Lower leg skin (tissue), 4 donors: ENCODE measurements at regions not wholly inside any gene's neighbourhood (a gene's known extent, or its start where the extent isn't known, plus 50 kb on each side); places are given as distances from the start of the nearest gene placed in this dataset.

ENCODE experiments used
- DNase-seq, 2 donors: peaks; one replicate each; pipeline ENCODE4 v3.0.0-alpha.2; 2019; ENCODE audit warnings: low spot score in 2 of 2
- H3K4me3 ChIP-seq: fragments of 200-600 bp; sonication (generic); 2 replicates; pipeline ENCODE4 v1.5.1; 2017; ENCODE audit warnings: mild to moderate bottlenecking, low read depth; ENCODE audit not compliant: poor library complexity, severe bottlenecking
- CTCF ChIP-seq, 3 donors: fragments of 450-650 bp; IDR thresholded peaks; one replicate each; pipeline ENCODE4 v1.5.1; 2016; ENCODE audit warnings: antibody characterized with exemption in 3 of 3, mild to moderate bottlenecking in 3 of 3, moderate library complexity in 2 of 3
- POLR2A ChIP-seq, 2 donors: fragments of 450-650 bp; IDR thresholded peaks; one replicate each; pipeline ENCODE4 v1.6.1; 2016 to 2017; ENCODE audit warnings: antibody characterized with exemption in 2 of 2, mild to moderate bottlenecking in 1 of 2, moderate library complexity in 1 of 2
- WGBS, 2 donors: methylation state at CpG; one replicate each; pipeline ENCODE4 v1.1.5; 2018; 5-methylcytosine and 5-hydroxymethylcytosine counted together
- intact Hi-C: fragments of 100-400 bp; cut with DNase I; formaldehyde crosslinking; loops from one replicate; pipeline ENCODE4 v1.15.0; 2023; ENCODE audit warnings: low total_unique reads

DNA sequence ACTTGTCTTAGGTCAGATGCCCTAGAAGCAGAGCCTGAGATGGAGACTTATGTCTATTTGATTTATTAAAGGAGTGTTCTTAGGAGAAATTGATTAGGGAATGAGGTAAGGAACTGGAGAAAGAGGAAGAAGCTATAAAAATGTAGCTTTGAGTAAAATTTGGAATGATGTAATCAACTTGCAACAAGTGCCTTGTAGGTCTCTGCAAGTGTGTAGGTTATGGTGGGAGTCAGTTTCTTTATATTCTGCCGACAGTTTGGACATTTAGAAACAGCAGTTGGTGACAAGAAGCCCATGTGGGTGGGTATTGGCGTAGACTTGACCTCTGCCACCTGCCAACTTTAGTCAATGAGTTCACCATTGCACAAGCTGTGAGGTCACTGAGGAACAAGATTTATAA, 986.5 kb downstream of the CDH18 start:
- DNase-seq: no peak
- 61 to 77% methylated on average over 2 of the region's 2 CpGs for WGBS, 2 donors
- no peak overlapping the region for H3K4me3 ChIP-seq
- intact Hi-C loops: no loop called here
- TF ChIP-seq CTCF (IDR thresholded peaks at IDR 0.05): no peak
- no peak for TF ChIP-seq POLR2A (IDR thresholded peaks at IDR 0.05)

- intact Hi-C loops: no loop called here
- no peak for DNase-seq
- TF ChIP-seq POLR2A (IDR thresholded peaks at IDR 0.05) (no peak), CTCF (IDR thresholded peaks at IDR 0.05) (no peak)
- WGBS, 2 donors: 26 to 29% methylated on average over 1 of the region's 1 CpG
- no peak overlapping the region for H3K4me3 ChIP-seq
Measured at GRCh38 chr5:19002111-19002510, 985.9 kb downstream of the CDH18 start.

DNA sequence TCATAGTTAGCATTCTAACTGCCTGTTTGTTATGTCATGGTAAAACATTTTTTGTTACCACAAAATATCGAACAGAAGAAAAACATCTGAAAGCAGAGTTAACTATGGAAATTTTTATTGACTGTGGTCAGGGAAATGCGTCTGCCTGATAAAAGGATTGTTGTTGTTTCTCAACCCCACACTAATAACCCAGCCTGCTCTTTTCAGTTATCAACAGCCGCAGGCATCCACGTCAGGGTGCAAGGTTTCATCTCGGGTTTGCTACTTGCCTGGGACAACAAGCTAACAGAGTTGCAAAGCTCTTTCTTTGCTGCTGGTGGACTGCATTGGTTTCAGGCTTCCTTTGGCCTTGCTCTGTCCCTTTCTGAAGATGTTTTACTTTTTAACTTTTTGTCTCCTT, 969.2 kb downstream of the CDH18 start:
- DNase-seq: no peak
- no peak overlapping the region for H3K4me3 ChIP-seq
- 46 to 48% methylated on average over 5 of the region's 5 CpGs for WGBS, 2 donors
- no peak for TF ChIP-seq CTCF (IDR thresholded peaks at IDR 0.05)
- TF ChIP-seq POLR2A (IDR thresholded peaks at IDR 0.05): no peak
- intact Hi-C loops: no loop called here

DNA sequence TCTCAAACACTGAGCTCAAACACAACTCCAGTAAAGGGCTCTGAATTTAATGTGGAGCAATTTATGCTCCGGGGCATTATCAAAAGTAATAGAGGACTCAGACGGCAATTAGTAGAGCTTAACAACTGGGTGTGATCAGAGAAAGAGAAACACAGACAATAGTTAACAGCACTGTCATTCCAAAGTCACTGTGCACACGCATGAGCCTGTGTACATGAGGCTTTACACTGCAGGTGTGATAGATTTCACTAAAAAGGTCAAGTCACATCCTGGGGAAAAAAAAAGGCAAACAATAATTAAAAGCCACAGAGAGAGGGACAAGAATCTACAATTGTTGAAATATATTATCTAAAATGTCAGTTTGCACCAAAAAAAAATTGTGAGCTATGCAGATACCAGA, 956.5 kb downstream of the CDH18 start:
- intact Hi-C loops: no loop called here
- DNase-seq: no peak
- TF ChIP-seq POLR2A (IDR thresholded peaks at IDR 0.05): no peak
- H3K4me3 ChIP-seq: no peak overlapping the region
- 46 to 47% methylated on average over 3 of the region's 3 CpGs for WGBS, 2 donors

DNA sequence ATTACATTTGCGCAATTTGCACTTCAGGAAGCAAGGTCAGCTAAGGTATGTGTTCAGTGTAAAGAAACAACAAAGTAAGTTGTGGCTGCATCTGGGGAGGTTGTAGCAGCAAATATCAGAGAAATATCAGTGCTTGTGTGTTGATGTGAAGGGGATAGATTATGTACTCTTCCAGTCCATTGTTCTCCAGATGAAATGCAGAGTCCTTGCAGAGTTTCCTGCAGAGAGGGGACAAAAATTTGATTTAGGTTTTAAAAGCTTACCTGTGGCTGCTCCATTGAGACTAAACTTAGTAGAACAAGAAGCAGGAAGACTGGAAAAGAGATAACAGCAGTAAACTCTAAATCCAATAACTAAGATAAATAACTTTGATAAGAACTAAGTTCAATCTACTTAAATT, 952.2 kb downstream of the CDH18 start:
- WGBS, 2 donors: 0 to 90% methylated on average over 1 of the region's 1 CpG
- TF ChIP-seq CTCF (IDR thresholded peaks at IDR 0.05) (no peak), POLR2A (IDR thresholded peaks at IDR 0.05) (no peak)
- DNase-seq: no peak
- no peak overlapping the region for H3K4me3 ChIP-seq
- intact Hi-C loops: no loop called here

DNA sequence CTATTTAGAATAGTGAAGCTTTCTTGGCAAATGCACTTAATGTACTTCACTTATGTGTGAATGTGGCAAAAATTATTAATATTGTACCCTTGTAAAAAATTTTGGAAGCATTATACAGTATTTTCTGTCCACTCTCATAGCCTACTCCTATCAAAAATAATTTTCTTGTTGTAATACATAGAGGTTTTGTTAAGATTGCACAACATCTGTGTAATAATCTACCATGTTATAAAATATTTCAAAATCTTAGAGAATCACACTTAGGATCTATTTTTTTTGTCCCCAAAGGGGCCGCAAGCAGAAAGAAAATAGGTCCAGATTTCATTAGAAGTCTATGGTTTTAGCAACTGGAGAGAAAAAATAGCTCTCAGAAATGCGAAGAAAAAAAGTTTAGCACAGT, 945.9 kb downstream of the CDH18 start:
- TF ChIP-seq POLR2A (IDR thresholded peaks at IDR 0.05): no peak
- no peak for TF ChIP-seq CTCF (IDR thresholded peaks at IDR 0.05)
- no peak for DNase-seq
- intact Hi-C loops: no loop called here
- 87% methylated on average over 2 of the region's 2 CpGs for WGBS, 2 donors
- no peak overlapping the region for H3K4me3 ChIP-seq
